Astrocyte (in vitro differentiated cells and primary cell): ENCODE measurements at regions not wholly inside any gene's neighbourhood (a gene's known extent, or its start where the extent isn't known, plus 50 kb on each side); places are given as distances from the start of the nearest gene placed in this dataset.

Experiments used
- EZH2 ChIP-seq: IDR thresholded peaks from 2 replicates; pipeline ENCODE4 v1.6.1; 2012; ENCODE audit warnings: mild to moderate bottlenecking, low read length, inconsistent platforms; ENCODE audit not compliant: insufficient read depth
- TF ChIP-seq, protein P1 (sequence below): IDR thresholded peaks from 2 replicates; pipeline ENCODE4 v1.5.1; 2011; ENCODE audit warnings: low read depth, mild to moderate bottlenecking, inconsistent platforms, low read length, moderate library complexity; ENCODE audit not compliant: insufficient read depth

DNA sequence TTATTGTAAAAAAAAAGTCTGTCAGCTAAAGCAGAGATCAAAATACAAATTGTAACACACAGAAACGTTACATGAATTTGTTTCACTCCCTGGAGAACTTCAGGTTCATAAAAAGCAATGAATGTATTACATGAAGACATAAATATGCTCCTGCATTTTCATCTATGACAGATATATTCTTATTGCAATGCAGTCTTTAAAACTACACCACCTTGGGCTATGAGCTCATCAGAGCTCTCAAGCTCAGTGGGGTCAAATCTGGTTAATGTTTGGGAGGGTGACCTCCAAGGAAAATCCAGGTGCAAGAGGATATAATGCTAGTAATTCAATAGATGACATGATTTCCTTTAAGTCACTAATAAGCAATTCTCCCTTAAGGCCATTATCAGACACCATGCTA, 606.8 kb downstream of the EPHA3 start:
- TF ChIP-seq, protein P1, sequence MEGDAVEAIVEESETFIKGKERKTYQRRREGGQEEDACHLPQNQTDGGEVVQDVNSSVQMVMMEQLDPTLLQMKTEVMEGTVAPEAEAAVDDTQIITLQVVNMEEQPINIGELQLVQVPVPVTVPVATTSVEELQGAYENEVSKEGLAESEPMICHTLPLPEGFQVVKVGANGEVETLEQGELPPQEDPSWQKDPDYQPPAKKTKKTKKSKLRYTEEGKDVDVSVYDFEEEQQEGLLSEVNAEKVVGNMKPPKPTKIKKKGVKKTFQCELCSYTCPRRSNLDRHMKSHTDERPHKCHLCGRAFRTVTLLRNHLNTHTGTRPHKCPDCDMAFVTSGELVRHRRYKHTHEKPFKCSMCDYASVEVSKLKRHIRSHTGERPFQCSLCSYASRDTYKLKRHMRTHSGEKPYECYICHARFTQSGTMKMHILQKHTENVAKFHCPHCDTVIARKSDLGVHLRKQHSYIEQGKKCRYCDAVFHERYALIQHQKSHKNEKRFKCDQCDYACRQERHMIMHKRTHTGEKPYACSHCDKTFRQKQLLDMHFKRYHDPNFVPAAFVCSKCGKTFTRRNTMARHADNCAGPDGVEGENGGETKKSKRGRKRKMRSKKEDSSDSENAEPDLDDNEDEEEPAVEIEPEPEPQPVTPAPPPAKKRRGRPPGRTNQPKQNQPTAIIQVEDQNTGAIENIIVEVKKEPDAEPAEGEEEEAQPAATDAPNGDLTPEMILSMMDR: no peak
- TF ChIP-seq EZH2: no peak
